SK-N-SH (cell line): ENCODE measurements at regions not wholly inside any gene's neighbourhood (a gene's known extent, or its start where the extent isn't known, plus 50 kb on each side); places are given as distances from the start of the nearest gene placed in this dataset.

Experiments
- CTCF ChIP-seq: fragments of 200-600 bp; sonication (generic); IDR thresholded peaks from 2 replicates; pipeline ENCODE4 v1.6.1; 2017; ENCODE audit warnings: antibody characterized with exemption, mild to moderate bottlenecking, moderate library complexity
- NRF1 ChIP-seq: IDR thresholded peaks from 2 replicates; pipeline ENCODE4 v1.6.1; 2012; ENCODE audit warnings: low read depth, mild to moderate bottlenecking, low read length

- TF ChIP-seq CTCF (no peak), NRF1 (no peak)
Measured at GRCh38 chr2:19810148-19810547, 91.6 kb downstream of the TTC32 start.
